PC-3 (cell line): ENCODE measurements at regions not wholly inside any gene's neighbourhood (a gene's known extent, or its start where the extent isn't known, plus 50 kb on each side); places are given as distances from the start of the nearest gene placed in this dataset.

Source experiments
- ATAC-seq: fragments of 200-7000 bp; cut with Tn5 transposase; 2 replicates; pipeline ENCODE4 v1.9.1; 2020; ENCODE audit warnings: mild to moderate bottlenecking, moderate library complexity
- BruUV-seq: library from RNA; stranded (reverse); fragments of 400-500 nt; replicated peaks from 2 replicates; lab custom pipeline; 2021; lab: Mats Ljungman, UMichigan
- CTCF ChIA-PET: fragments of 300-600 bp; sonication (Branson Sonifier 250); formaldehyde crosslinking; loops from one replicate; lab custom pipeline; 2022; ENCODE audit warnings: antibody characterized with exemption; lab: Charles Lee
- POLR2A ChIA-PET: fragments of 300-600 bp; sonication (Branson Sonifier 250); formaldehyde crosslinking; loops from one replicate; lab custom pipeline; 2022; ENCODE audit warnings: antibody characterized with exemption; ENCODE audit not compliant: unreplicated experiment; lab: Charles Lee
- DNase-seq: peaks from one replicate; pipeline ENCODE4 v3.0.0-alpha.2; 2015
- H2AFZ ChIP-seq: fragments of 300-600 bp; sonication (generic); 2 replicates; pipeline ENCODE4 v1.6.0; 2016; ENCODE audit warnings: antibody characterized with exemption, low read length
- H3F3A ChIP-seq: fragments of 300-600 bp; sonication (generic); one replicate; pipeline ENCODE4 v1.6.0; 2017; ENCODE audit warnings: antibody characterized with exemption, low read length, control low read depth, mild to moderate bottlenecking; ENCODE audit not compliant: unreplicated experiment
- H3K27ac ChIP-seq: fragments of 300-600 bp; sonication (generic); 2 replicates; pipeline ENCODE4 v1.5.1; 2016; ENCODE audit warnings: mild to moderate bottlenecking, low read length
- H3K27me3 ChIP-seq: fragments of 300-600 bp; sonication (generic); 2 replicates; pipeline ENCODE4 v1.6.1; 2016; ENCODE audit warnings: low read length, mixed read lengths
- H3K36me3 ChIP-seq: fragments of 300-600 bp; sonication (generic); 2 replicates; pipeline ENCODE4 v1.6.1; 2016; ENCODE audit warnings: low read depth, mixed run types, low read length, mixed read lengths
- H3K4me1 ChIP-seq: fragments of 300-600 bp; sonication (generic); 2 replicates; pipeline ENCODE4 v1.5.1; 2016; ENCODE audit warnings: low read length; ENCODE audit not compliant: insufficient read depth
- H3K4me2 ChIP-seq: fragments of 300-600 bp; sonication (generic); 2 replicates; pipeline ENCODE4 v1.6.0; 2016; ENCODE audit warnings: low read length
- H3K4me3 ChIP-seq: fragments of 300-600 bp; sonication (generic); 2 replicates; pipeline ENCODE4 v1.5.1; 2016; ENCODE audit warnings: mild to moderate bottlenecking, low read length, mixed read lengths
- H3K79me2 ChIP-seq: fragments of 300-600 bp; sonication (generic); 2 replicates; pipeline ENCODE4 v1.6.1; 2017; ENCODE audit warnings: low read length, mixed read lengths
- H3K9ac ChIP-seq: fragments of 300-600 bp; sonication (generic); 2 replicates; pipeline ENCODE4 v1.6.0; 2016; ENCODE audit warnings: mild to moderate bottlenecking, low read length
- H3K9me2 ChIP-seq: fragments of 300-600 bp; sonication (generic); replicated peaks from 2 replicates; pipeline ENCODE4 v1.6.1; 2016; ENCODE audit warnings: mixed run types, low read length, mixed read lengths
- H3K9me3 ChIP-seq: fragments of 300-600 bp; sonication (generic); 2 replicates; pipeline ENCODE4 v1.6.1; 2016; ENCODE audit warnings: low read length, mixed read lengths
- H4K20me1 ChIP-seq: fragments of 300-600 bp; sonication (generic); 2 replicates; pipeline ENCODE4 v1.6.1; 2016; ENCODE audit warnings: low read length, mixed read lengths
- CTCF ChIP-seq: fragments of 300-600 bp; sonication (generic); conservative IDR thresholded peaks from 2 replicates; pipeline ENCODE4 v1.5.1; 2017; ENCODE audit warnings: antibody characterized with exemption, low read depth, mild to moderate bottlenecking, low read length
- EZH2 ChIP-seq: fragments of 300-600 bp; sonication (generic); IDR thresholded peaks from one replicate; pipeline ENCODE4 v1.6.1; 2017; ENCODE audit warnings: antibody characterized with exemption, mild to moderate bottlenecking, low read length; ENCODE audit not compliant: unreplicated experiment
- EZH2phosphoT487 ChIP-seq: fragments of 300-600 bp; sonication (generic); IDR thresholded peaks from 2 replicates; pipeline ENCODE4 v1.6.1; 2018; ENCODE audit warnings: mild to moderate bottlenecking, antibody characterized with exemption, low read length, borderline replicate concordance
- intact Hi-C: fragments of 100-400 bp; cut with micrococcal nuclease; formaldehyde crosslinking; loops from 2 replicates; pipeline ENCODE4 v1.9.0; 2023

- ChIA-PET POLR2A (no interaction called here), CTCF (interaction anchor here (0.6 kb wide), 1 partner anchor 363 kb away, joined by 8 read pairs; no protein-coding TSS in a partner anchor)
- DNase-seq = no peak
- Histone ChIP-seq H3K4me3 (no peak overlapping the region), H3K9me3 (no peaks in the 10 kb centered on the region), H3K9ac (no peak overlapping the region), H3K27me3 (no peaks in the 10 kb centered on the region), H3K79me2 (0 out of 2 replicates have a peak, but pooled peaks cover under 1% of the 10 kb centered on the region), H3F3A (no peaks in the 10 kb centered on the region), H3K36me3 (no peaks in the 10 kb centered on the region), H2AFZ (no peak overlapping the region), H3K4me1 (peaks cover 9% of the 10 kb centered on the region), H4K20me1 (no peaks in the 10 kb centered on the region), H3K9me2 (no peaks in the 10 kb centered on the region), H3K27ac (no peak overlapping the region), H3K4me2 (no peak overlapping the region)
- intact Hi-C loops = loop anchor here (5.0 kb wide), 1 partner anchor 142 kb away; no protein-coding TSS in a partner anchor
- no peak for ATAC-seq
- no peak for TF ChIP-seq CTCF
- no peak for TF ChIP-seq EZH2phosphoT487
- TF ChIP-seq EZH2 = no peak
- no TSS peak for BruUV-seq
Measured at GRCh38 chr13:99034333-99035085, 56.6 kb upstream of the DOCK9 start.

GRCh38 chr13:99035715-99036114 is 57.9 kb upstream of the DOCK9 start:
- no peaks in the 10 kb centered on the region for H4K20me1 ChIP-seq
- BruUV-seq = no TSS peak
- peaks cover 18% of the 10 kb centered on the region for H3K4me1 ChIP-seq
- H3K79me2 ChIP-seq = peaks cover 11% of the 10 kb centered on the region; the same call in 1 of the 2 replicates
- H3K36me3 ChIP-seq = no peaks in the 10 kb centered on the region
- H3K27ac ChIP-seq = no peak overlapping the region
- no peak for ATAC-seq
- H3K4me2 ChIP-seq = no peak overlapping the region
- no peak for DNase-seq
- H3K4me3 ChIP-seq = no peak overlapping the region
- no peaks in the 10 kb centered on the region for H3K9me3 ChIP-seq
- no peak overlapping the region for H2AFZ ChIP-seq
- no peaks in the 10 kb centered on the region for H3K9me2 ChIP-seq
- intact Hi-C loops = no loop called here
- ChIA-PET POLR2A (no interaction called here), CTCF (no interaction called here)
- no peak for TF ChIP-seq EZH2
- no peak for TF ChIP-seq EZH2phosphoT487
- TF ChIP-seq CTCF = no peak
- H3K27me3 ChIP-seq = no peaks in the 10 kb centered on the region
- no peaks in the 10 kb centered on the region for H3F3A ChIP-seq
- H3K9ac ChIP-seq = no peak overlapping the region

GRCh38 chr13:99037756-99038155 is 59.9 kb upstream of the DOCK9 start:
- Histone ChIP-seq H3K79me2 (peaks cover 26% of the 10 kb centered on the region), H3K36me3 (no peaks in the 10 kb centered on the region), H3K9me3 (no peaks in the 10 kb centered on the region), H3K27me3 (no peaks in the 10 kb centered on the region), H3K9me2 (no peaks in the 10 kb centered on the region), H2AFZ (no peak overlapping the region), H3K4me3 (no peak overlapping the region), H3F3A (no peaks in the 10 kb centered on the region), H3K27ac (no peak overlapping the region), H4K20me1 (no peaks in the 10 kb centered on the region), H3K9ac (no peak overlapping the region), H3K4me2 (no peak overlapping the region), H3K4me1 (peaks cover 20% of the 10 kb centered on the region)
- TF ChIP-seq EZH2 = no peak
- TF ChIP-seq EZH2phosphoT487 = no peak
- TF ChIP-seq CTCF = no peak
- intact Hi-C loops = no loop called here
- ChIA-PET CTCF (no interaction called here), POLR2A (no interaction called here)
- ATAC-seq (no peak), DNase-seq (no peak)
- BruUV-seq = no TSS peak
